NB4 (cell line): ENCODE measurements at regions not wholly inside any gene's neighbourhood (a gene's known extent, or its start where the extent isn't known, plus 50 kb on each side); places are given as distances from the start of the nearest gene placed in this dataset.
"Not testable (repeated sequence)": the region's sequence is repeated elsewhere in the genome, so short reads cannot be mapped to it uniquely, and the experiment has no call there.

Source experiments
- DNase-seq: peaks from one replicate; pipeline ENCODE4 v3.0.0; 2010; ENCODE audit warnings: low read depth
- H3K4me3 ChIP-seq: one replicate; pipeline ENCODE4 v1.5.1; 2011; ENCODE audit warnings: mild to moderate bottlenecking, low read depth, low read length, moderate library complexity
- CTCF ChIP-seq: IDR thresholded peaks from one replicate; pipeline ENCODE4 v1.5.1; 2012; ENCODE audit warnings: low read depth, low read length
- MAX ChIP-seq: IDR thresholded peaks from 2 replicates; pipeline ENCODE4 v1.6.1; 2011; ENCODE audit warnings: low read depth, low read length
- MYC ChIP-seq: IDR thresholded peaks from 2 replicates; pipeline ENCODE4 v1.6.1; 2011; ENCODE audit warnings: low read depth, low read length
- POLR2A ChIP-seq: IDR thresholded peaks from 2 replicates; pipeline ENCODE4 v1.6.1; 2011; ENCODE audit warnings: mild to moderate bottlenecking; ENCODE audit not compliant: insufficient read length; ENCODE audit errors: extremely low read depth

GRCh38 chr1:148294116-148294807 lies 142.2 kb upstream of the NBPF11 start:
- no peak for DNase-seq
- TF ChIP-seq POLR2A (no peak), CTCF (no peak), MAX (no peak), MYC (no peak)
- no peak overlapping the region for H3K4me3 ChIP-seq

GRCh38 chr1:148293651-148294050 lies 141.6 kb upstream of the NBPF11 start:
- no peak for TF ChIP-seq CTCF
- TF ChIP-seq MYC, result no peak
- TF ChIP-seq POLR2A, result no peak
- no peak for TF ChIP-seq MAX
- no peak overlapping the region for H3K4me3 ChIP-seq
- DNase-seq, result no peak

- DNase-seq, result no peak
- no peak overlapping the region for H3K4me3 ChIP-seq
- TF ChIP-seq CTCF (no peak), MAX (no peak), MYC (no peak), POLR2A (no peak)
Measured at GRCh38 chr1:148292915-148293314, 140.8 kb upstream of the NBPF11 start.

GRCh38 chr1:148290881-148291280 lies 138.8 kb upstream of the NBPF11 start:
- no peak for TF ChIP-seq POLR2A
- TF ChIP-seq CTCF, result no peak
- TF ChIP-seq MYC, result no peak
- TF ChIP-seq MAX, result no peak
- no peak for DNase-seq

GRCh38 chr1:148289647-148290046 lies 137.6 kb upstream of the NBPF11 start:
- no peak overlapping the region for H3K4me3 ChIP-seq

More at GRCh38 chr1:148290881-148291280, 138.8 kb upstream of the NBPF11 start:
- H3K4me3 ChIP-seq, result no peak overlapping the region

GRCh38 chr1:148285946-148286345 lies 133.9 kb upstream of the NBPF11 start:
- DNase-seq, result peak; percentile 2
- H3K4me3 ChIP-seq, result not testable (repeated sequence)

More at GRCh38 chr1:148289647-148290046, 137.6 kb upstream of the NBPF11 start:
- no peak for TF ChIP-seq POLR2A
- no peak for TF ChIP-seq MAX
- TF ChIP-seq CTCF, result no peak
- TF ChIP-seq MYC, result no peak
- DNase-seq, result peak; percentile 7

- not testable (repeated sequence) for DNase-seq
- peak overlapping the region; percentile 55 for H3K4me3 ChIP-seq
Measured at GRCh38 chr1:148280831-148281572, 128.9 kb upstream of the NBPF11 start.

GRCh38 chr1:148279002-148279542 lies 127.0 kb upstream of the NBPF11 start:
- peak overlapping the region; percentile 21 for H3K4me3 ChIP-seq
- peak; percentile 48 for DNase-seq

- not testable (repeated sequence) for DNase-seq
Measured at GRCh38 chr1:148277865-148278279, 125.8 kb upstream of the NBPF11 start.

GRCh38 chr1:148267066-148267465 lies 115.0 kb upstream of the NBPF11 start:
- H3K4me3 ChIP-seq, result not testable (repeated sequence)

More at GRCh38 chr1:148277865-148278279, 125.8 kb upstream of the NBPF11 start:
- H3K4me3 ChIP-seq, result not testable (repeated sequence)

More at GRCh38 chr1:148267066-148267465, 115.0 kb upstream of the NBPF11 start:
- DNase-seq, result not testable (repeated sequence)
